Suprapubic skin (tissue), 4 donors: ENCODE measurements at regions not wholly inside any gene's neighbourhood (a gene's known extent, or its start where the extent isn't known, plus 50 kb on each side); places are given as distances from the start of the nearest gene placed in this dataset.

ENCODE experiments used
- CTCF ChIP-seq, 2 donors: fragments of 200-600 bp in 1 of 2; fragments of 450-650 bp in 1 of 2; sonication (generic) in 1 of 2; IDR thresholded peaks; one replicate each; pipeline ENCODE4 v1.5.1; 2016 to 2019; ENCODE audit warnings: antibody characterized with exemption in 2 of 2, mild to moderate bottlenecking in 1 of 2, moderate library complexity in 1 of 2
- EP300 ChIP-seq: sonication (generic); formaldehyde crosslinking; IDR thresholded peaks from one replicate; pipeline ENCODE4 v1.6.1; 2017; ENCODE audit warnings: antibody characterized with exemption
- POLR2A ChIP-seq, 2 donors: fragments of 450-650 bp; IDR thresholded peaks; one replicate each; pipeline ENCODE4 v1.6.1; 2017; ENCODE audit warnings: antibody characterized with exemption in 2 of 2, mild to moderate bottlenecking in 2 of 2, moderate library complexity in 2 of 2
- POLR2AphosphoS5 ChIP-seq, 3 donors: sonication (generic); formaldehyde crosslinking; IDR thresholded peaks; one replicate each; pipeline ENCODE4 v1.6.1; 2017; ENCODE audit warnings: antibody characterized with exemption in 3 of 3

DNA sequence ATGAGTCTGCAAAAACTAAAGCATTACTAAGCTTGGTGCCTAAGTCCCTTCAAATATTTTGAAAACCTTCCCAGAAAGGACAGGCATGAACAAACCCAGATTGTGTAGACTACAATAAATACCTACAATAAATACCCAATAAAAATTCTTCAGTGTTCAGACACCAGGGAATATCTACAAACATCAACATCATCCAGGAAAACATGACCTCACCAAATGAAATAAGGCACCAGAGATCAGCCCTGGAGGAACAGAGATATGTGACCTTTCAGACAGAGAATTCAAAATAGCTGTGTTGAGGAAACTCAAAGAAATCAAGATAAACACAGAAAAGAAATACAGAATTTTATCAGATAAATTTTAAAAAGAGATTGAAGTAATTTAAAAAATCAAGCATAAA is 57.8 kb upstream of the NLRP2B start:
- TF ChIP-seq CTCF (IDR thresholded peaks at IDR 0.05) (no peak), EP300 (no peak), POLR2A (IDR thresholded peaks at IDR 0.05) (no peak), POLR2AphosphoS5 (IDR thresholded peaks at IDR 0.05) (no peak)
